Endothelial cell of umbilical vein (primary cell): ENCODE measurements at regions not wholly inside any gene's neighbourhood (a gene's known extent, or its start where the extent isn't known, plus 50 kb on each side); places are given as distances from the start of the nearest gene placed in this dataset.

Source experiments
- CTCF ChIP-seq, 2 donors: IDR thresholded peaks; 1 replicate in 1 of 2; 2 replicates in 1 of 2; pipeline ENCODE4 v1.5.1; 2011; ENCODE audit warnings: low read length in 2 of 2, mild to moderate bottlenecking in 2 of 2, moderate library complexity in 2 of 2, control low read depth in 1 of 2, inconsistent platforms in 1 of 2, low read depth in 1 of 2; ENCODE audit not compliant: insufficient read depth in 1 of 2; ENCODE audit errors: extremely low read depth in 1 of 2
- EZH2 ChIP-seq: IDR thresholded peaks from 2 replicates; pipeline ENCODE4 v1.6.1; 2012; ENCODE audit warnings: borderline replicate concordance, low read depth, mild to moderate bottlenecking, moderate library complexity, low read length, inconsistent platforms; ENCODE audit not compliant: severe bottlenecking
- MAX ChIP-seq: IDR thresholded peaks from 2 replicates; pipeline ENCODE4 v1.6.1; 2011; ENCODE audit not compliant: insufficient read depth, insufficient read length
- POLR2A ChIP-seq: IDR thresholded peaks from 2 replicates; pipeline ENCODE4 v1.6.1; 2012; ENCODE audit warnings: low read depth, mild to moderate bottlenecking, control low read depth, low read length
- POLR2AphosphoS5 ChIP-seq: IDR thresholded peaks from 2 replicates; pipeline ENCODE4 v1.6.1; 2012; ENCODE audit warnings: low read depth, mild to moderate bottlenecking, control low read depth, low read length, moderate library complexity; ENCODE audit not compliant: insufficient read depth

- TF ChIP-seq EZH2, result no peak
- no peak for TF ChIP-seq CTCF (IDR thresholded peaks at IDR 0.05; ENCODE audit: extremely low read depth in 1 of 2, insufficient read depth in 1 of 2, low read depth in 1 of 2, low read length in 2 of 2)
- TF ChIP-seq POLR2A, result no peak
- TF ChIP-seq MAX, result no peak
- TF ChIP-seq POLR2AphosphoS5, result no peak
Observed at GRCh38 chr3:144415492-144415891, 443.9 kb downstream of the DIPK2A start.
